ENCODE measurements at regions not wholly inside any gene's neighbourhood (a gene's known extent, or its start where the extent isn't known, plus 50 kb on each side); places are given as distances from the start of the nearest gene placed in this dataset.

DNA sequence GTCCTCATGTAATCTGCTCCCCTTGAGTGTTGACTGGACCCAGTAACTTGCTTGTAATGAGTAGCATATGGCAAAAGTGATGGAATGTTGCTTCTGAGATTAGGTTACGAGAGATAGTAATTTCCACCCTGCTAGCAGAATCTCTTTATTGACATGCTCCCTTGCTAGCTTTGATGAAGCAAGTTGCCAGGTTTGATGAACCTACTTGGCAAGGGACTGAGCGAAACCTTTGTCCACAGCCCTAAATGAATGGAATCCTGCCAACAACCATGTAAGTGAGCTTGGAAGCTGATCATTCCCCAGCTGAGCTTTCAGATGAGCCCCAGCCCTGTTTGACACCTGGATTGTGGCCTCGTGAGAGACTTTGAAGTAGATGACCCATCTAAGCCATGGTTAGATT is 120.8 kb upstream of the PLXNC1 start:
- Histone ChIP-seq H3K9me3 (no peaks in the 10 kb centered on the region), H3K4me1 (replicated peaks) (no peaks in the 10 kb centered on the region), H3K36me3 (no peaks in the 10 kb centered on the region), H3K27ac (no peak overlapping the region), H3K4me3 (no peak overlapping the region), H3K27me3 (replicated peaks; ENCODE audit: insufficient read depth) (no peaks in the 10 kb centered on the region)
- intact Hi-C loops (cut with DNase I), result no loop called here
- no peak for DNase-seq (ENCODE audit: low spot score)
- TF ChIP-seq POLR2A (IDR thresholded peaks at IDR 0.05), result no peak
- TF ChIP-seq POLR2AphosphoS5 (IDR thresholded peaks at IDR 0.05), result no peak
- TF ChIP-seq, protein P1, sequence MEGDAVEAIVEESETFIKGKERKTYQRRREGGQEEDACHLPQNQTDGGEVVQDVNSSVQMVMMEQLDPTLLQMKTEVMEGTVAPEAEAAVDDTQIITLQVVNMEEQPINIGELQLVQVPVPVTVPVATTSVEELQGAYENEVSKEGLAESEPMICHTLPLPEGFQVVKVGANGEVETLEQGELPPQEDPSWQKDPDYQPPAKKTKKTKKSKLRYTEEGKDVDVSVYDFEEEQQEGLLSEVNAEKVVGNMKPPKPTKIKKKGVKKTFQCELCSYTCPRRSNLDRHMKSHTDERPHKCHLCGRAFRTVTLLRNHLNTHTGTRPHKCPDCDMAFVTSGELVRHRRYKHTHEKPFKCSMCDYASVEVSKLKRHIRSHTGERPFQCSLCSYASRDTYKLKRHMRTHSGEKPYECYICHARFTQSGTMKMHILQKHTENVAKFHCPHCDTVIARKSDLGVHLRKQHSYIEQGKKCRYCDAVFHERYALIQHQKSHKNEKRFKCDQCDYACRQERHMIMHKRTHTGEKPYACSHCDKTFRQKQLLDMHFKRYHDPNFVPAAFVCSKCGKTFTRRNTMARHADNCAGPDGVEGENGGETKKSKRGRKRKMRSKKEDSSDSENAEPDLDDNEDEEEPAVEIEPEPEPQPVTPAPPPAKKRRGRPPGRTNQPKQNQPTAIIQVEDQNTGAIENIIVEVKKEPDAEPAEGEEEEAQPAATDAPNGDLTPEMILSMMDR (IDR thresholded peaks at IDR 0.05), result no peak
- 96% methylated on average over 3 of the region's 3 CpGs for WGBS

GRCh38 chr12:94031763-94032162 is 116.6 kb upstream of the PLXNC1 start:
- WGBS, result 81% methylated on average over 2 of the region's 2 CpGs
- TF ChIP-seq POLR2AphosphoS5 (IDR thresholded peaks at IDR 0.05) (no peak), POLR2A (IDR thresholded peaks at IDR 0.05) (no peak)
- TF ChIP-seq, protein P1 (IDR thresholded peaks at IDR 0.05), result no peak
- no peaks in the 10 kb centered on the region for H3K36me3 ChIP-seq
- H3K4me1 ChIP-seq (replicated peaks), result no peaks in the 10 kb centered on the region
- no peak overlapping the region for H3K27ac ChIP-seq
- H3K4me3 ChIP-seq, result no peak overlapping the region
- DNase-seq (ENCODE audit: low spot score), result no peak
- H3K27me3 ChIP-seq (replicated peaks; ENCODE audit: insufficient read depth), result no peaks in the 10 kb centered on the region
- no peaks in the 10 kb centered on the region for H3K9me3 ChIP-seq
- intact Hi-C loops (cut with DNase I), result no loop called here

DNA sequence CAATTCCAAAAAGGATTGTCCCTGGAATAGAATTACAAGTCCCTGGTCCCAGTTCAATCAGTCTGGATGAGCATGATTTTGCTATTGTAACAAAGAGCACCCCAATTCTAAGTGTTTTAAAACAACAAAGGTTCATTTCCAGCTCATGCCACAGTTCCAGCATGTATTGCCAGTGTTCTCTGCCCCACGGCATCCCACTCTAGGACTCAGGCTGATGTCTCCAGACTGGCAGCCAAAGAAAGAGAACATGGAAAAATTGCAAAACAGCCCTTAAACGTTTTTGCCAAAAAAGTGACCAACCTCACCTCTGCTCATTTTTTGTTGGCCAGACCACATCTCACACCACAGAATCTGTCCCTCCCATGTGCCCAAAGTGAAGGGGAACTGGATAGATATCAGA is 116.0 kb upstream of the PLXNC1 start:
- no peaks in the 10 kb centered on the region for H3K9me3 ChIP-seq
- H3K27ac ChIP-seq, result no peak overlapping the region
- DNase-seq (ENCODE audit: low spot score), result no peak
- H3K27me3 ChIP-seq (replicated peaks; ENCODE audit: insufficient read depth), result no peaks in the 10 kb centered on the region
- intact Hi-C loops (cut with DNase I), result no loop called here
- H3K36me3 ChIP-seq, result no peaks in the 10 kb centered on the region
- 49% methylated on average over 2 of the region's 2 CpGs for WGBS
- TF ChIP-seq POLR2AphosphoS5 (IDR thresholded peaks at IDR 0.05) (no peak), POLR2A (IDR thresholded peaks at IDR 0.05) (no peak)
- TF ChIP-seq, protein P1 (IDR thresholded peaks at IDR 0.05), result no peak
- no peaks in the 10 kb centered on the region for H3K4me1 ChIP-seq (replicated peaks)
- H3K4me3 ChIP-seq, result no peak overlapping the region

DNA sequence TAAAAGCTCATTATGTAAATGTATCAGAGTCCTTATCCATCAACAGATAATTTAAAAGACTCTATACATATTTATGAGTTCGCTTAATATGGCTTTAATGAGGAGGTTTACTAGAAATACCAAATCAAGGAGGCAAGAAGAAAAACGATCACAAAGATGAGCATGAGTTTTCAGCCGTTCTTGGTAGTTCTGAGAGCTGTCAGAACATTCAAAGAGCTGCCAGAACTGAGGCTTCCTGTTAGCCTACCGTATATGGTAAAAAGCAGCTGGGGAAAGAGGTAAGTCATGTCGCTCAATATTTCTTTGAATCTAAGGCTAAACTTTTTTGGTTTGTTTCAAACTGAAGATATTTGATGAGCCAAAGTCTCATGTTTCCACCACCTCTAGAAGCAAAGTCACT is 115.3 kb upstream of the PLXNC1 start:
- Histone ChIP-seq H3K36me3 (no peaks in the 10 kb centered on the region), H3K27me3 (replicated peaks; ENCODE audit: insufficient read depth) (no peaks in the 10 kb centered on the region), H3K9me3 (no peaks in the 10 kb centered on the region), H3K27ac (no peak overlapping the region), H3K4me1 (replicated peaks) (no peaks in the 10 kb centered on the region), H3K4me3 (no peak overlapping the region)
- no peak for TF ChIP-seq POLR2AphosphoS5 (IDR thresholded peaks at IDR 0.05)
- TF ChIP-seq POLR2A (IDR thresholded peaks at IDR 0.05), result no peak
- TF ChIP-seq, protein P1 (IDR thresholded peaks at IDR 0.05), result no peak
- no peak for DNase-seq (ENCODE audit: low spot score)
- 59% methylated on average over 5 of the region's 5 CpGs for WGBS
- intact Hi-C loops (cut with DNase I), result no loop called here

DNA sequence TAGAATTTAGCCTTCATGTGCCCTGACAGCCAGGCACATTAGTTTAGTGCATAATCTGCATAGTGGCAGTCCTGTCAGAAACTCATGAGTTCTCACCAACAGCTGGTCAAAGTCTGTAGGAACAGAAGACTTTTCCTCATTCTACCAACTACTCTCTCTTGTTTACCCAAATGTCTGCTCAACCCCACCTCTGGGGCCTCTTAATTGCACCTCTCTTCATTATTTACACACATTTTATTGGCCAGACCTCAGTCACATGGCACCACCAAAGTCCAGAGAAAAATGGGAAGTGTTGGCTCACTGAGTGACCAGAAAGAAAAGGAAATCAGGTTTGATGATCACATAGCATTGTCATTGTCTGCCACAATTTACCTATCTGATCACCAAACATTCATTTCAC is 114.6 kb upstream of the PLXNC1 start:
- Histone ChIP-seq H3K27ac (no peak overlapping the region), H3K27me3 (replicated peaks; ENCODE audit: insufficient read depth) (no peaks in the 10 kb centered on the region), H3K4me1 (replicated peaks) (no peaks in the 10 kb centered on the region), H3K9me3 (no peaks in the 10 kb centered on the region), H3K36me3 (no peaks in the 10 kb centered on the region), H3K4me3 (no peak overlapping the region)
- no peak for DNase-seq (ENCODE audit: low spot score)
- intact Hi-C loops (cut with DNase I), result no loop called here
- TF ChIP-seq POLR2AphosphoS5 (IDR thresholded peaks at IDR 0.05), result no peak
- TF ChIP-seq, protein P1 (IDR thresholded peaks at IDR 0.05), result no peak
- TF ChIP-seq POLR2A (IDR thresholded peaks at IDR 0.05), result no peak
